ENCODE measurements at regions not wholly inside any gene's neighbourhood (a gene's known extent, or its start where the extent isn't known, plus 50 kb on each side); places are given as distances from the start of the nearest gene placed in this dataset.

DNA sequence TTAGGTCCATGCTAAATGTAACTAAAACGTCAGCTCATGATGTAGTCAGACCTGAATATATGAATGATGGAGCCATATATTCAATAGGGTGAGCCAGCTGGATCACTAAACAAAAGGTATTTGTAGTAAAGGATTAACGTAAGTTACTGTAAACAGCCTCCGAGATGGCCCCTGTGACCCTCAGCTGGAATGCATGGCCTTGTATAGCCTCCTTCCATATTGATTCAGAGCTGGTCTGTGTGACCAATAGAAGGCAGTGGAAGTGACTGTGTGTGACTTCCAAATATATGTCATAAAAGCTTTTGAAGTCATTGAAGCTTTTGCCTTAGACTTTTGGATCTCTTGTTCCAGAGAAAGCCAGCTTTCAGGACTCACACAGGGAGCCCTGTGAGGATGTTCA lies 154.4 kb upstream of the CHD1 start:
- H3K27ac ChIP-seq: no peak overlapping the region
- TF ChIP-seq, protein P1, sequence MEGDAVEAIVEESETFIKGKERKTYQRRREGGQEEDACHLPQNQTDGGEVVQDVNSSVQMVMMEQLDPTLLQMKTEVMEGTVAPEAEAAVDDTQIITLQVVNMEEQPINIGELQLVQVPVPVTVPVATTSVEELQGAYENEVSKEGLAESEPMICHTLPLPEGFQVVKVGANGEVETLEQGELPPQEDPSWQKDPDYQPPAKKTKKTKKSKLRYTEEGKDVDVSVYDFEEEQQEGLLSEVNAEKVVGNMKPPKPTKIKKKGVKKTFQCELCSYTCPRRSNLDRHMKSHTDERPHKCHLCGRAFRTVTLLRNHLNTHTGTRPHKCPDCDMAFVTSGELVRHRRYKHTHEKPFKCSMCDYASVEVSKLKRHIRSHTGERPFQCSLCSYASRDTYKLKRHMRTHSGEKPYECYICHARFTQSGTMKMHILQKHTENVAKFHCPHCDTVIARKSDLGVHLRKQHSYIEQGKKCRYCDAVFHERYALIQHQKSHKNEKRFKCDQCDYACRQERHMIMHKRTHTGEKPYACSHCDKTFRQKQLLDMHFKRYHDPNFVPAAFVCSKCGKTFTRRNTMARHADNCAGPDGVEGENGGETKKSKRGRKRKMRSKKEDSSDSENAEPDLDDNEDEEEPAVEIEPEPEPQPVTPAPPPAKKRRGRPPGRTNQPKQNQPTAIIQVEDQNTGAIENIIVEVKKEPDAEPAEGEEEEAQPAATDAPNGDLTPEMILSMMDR (conservative IDR thresholded peaks at IDR 0.05): no peak
- no peak for TF ChIP-seq ZFX (IDR thresholded peaks at IDR 0.05)

DNA sequence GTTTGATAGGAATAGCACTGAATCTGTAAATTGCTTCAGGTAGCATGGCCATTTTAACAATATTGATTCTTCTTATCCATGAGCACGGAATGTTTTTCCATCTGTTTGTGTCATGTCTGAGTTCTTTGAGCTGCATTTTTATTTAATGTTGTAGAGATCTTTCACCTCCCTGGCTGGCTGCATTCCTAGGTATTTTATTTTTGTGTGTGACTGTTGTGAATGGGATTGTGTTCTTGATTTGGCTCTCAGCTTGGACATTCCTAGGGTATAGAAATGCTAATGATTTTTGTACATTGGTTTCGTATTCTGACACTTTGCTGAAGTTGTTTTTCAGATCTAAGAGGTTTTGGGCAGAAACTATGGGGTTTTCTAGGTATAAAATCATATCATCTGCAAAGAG lies 152.9 kb upstream of the CHD1 start:
- TF ChIP-seq, protein P1 (conservative IDR thresholded peaks at IDR 0.05): no peak
- TF ChIP-seq ZFX (IDR thresholded peaks at IDR 0.05): no peak

DNA sequence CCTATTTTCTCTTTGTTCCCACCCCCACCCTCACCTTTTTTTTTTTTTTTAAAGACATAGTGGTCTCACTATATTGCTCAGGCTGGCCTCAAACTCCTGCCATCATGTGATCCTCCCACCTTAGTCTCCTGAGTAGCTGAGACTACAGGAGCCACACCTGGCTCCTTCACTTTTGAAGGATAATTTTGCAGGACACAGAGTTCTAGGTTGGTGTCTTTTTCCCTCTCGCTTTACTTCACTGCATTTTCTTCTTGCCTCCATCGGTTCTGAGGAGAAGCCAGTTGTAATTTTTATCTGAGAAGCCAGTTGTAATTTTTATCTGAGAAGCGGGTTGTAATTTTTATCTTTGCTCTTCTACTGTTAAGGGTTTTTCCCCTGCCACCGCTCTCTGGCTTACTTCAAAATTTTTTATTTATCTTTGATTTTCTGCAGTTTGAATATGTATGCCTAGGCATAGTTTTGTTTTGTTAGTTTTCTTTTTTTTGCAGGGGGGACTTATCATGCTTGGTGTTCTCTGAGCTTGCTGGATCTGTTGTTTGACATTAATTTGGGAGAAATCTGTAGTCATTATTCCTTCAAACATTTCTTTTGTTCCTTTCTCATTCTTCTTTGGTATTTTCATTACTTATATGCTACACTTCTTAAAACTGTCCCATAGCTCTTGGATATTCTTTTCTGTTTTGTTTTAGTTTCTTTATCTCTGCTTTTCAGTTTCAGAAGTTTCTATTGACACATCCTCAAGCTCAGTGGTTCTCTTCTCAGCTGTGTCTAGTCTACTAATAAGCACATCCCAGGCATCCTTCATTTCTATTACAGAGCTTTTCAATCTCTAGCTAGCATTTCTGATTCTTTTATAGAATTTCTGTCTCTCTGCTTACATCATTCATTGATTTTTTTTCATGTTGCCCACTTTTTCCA lies 148.2 kb upstream of the CHD1 start:
- TF ChIP-seq, protein P1 (conservative IDR thresholded peaks at IDR 0.05): no peak
- no peak for TF ChIP-seq ZFX (IDR thresholded peaks at IDR 0.05)
- no peak overlapping the region for H3K27ac ChIP-seq

More for the DNA sequence above, 152.9 kb upstream of the CHD1 start:
- no peak overlapping the region for H3K27ac ChIP-seq

DNA sequence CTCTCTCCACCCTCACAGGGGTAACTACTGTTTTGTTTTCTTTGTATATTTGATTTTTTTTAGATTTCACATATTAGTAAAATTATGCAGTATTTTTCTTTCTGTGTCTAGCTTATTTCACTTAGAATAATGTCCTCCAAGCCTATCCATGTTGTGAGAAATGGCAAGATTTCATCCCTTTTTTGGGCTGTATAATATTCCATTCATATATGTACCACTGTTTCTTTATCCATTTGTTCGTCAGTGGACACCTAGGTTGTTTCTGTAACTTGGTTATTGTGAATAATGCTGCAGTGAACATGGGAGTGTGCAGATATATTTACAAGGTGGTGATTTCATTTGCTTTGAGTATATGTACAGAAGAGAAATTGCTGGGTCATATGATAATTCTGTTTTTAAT lies 144.0 kb upstream of the CHD1 start:
- H3K27ac ChIP-seq: no peak overlapping the region
- TF ChIP-seq, protein P1 (conservative IDR thresholded peaks at IDR 0.05): no peak
- no peak for TF ChIP-seq ZFX (IDR thresholded peaks at IDR 0.05)

DNA sequence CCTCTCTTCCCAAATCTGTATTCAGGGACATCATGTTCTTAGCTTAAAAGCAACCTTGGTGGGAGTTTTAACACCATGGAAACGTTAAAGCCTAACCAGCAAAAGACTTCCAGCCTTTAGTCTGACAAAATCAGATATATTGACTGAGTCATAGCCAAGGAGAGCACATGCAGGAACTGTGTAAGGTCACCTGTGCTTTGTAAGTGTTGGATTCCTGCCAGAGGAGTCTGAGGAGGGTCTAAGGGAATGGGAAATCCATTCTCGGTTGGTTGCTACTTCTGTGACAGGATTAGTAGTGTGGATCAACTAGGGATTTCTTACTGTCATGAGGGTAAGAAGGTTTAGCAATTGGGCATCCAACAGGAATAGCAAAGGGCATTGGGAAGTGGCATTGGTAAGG lies 142.0 kb upstream of the CHD1 start:
- H3K27ac ChIP-seq: no peak overlapping the region
- TF ChIP-seq, protein P1 (conservative IDR thresholded peaks at IDR 0.05): no peak
- no peak for TF ChIP-seq ZFX (IDR thresholded peaks at IDR 0.05)

DNA sequence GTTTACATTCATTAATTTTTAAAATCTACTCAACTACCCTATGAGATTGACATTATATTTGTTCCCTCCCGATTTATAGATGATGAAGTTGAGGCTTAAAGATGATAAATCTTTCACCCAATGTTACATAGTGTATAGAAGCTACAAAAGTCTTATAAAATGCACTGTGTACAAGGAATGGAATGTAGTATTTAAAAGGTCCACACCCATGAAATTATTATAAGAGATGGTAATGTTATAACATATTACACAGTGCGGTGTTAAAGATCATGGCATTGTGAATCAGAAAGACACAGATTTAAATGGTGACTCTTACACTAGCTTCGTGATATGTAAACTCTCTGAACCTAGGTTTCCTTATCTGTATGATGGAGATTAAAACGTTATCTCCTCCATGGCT lies 141.6 kb upstream of the CHD1 start:
- TF ChIP-seq ZFX (IDR thresholded peaks at IDR 0.05): no peak
- TF ChIP-seq, protein P1 (conservative IDR thresholded peaks at IDR 0.05): no peak

DNA sequence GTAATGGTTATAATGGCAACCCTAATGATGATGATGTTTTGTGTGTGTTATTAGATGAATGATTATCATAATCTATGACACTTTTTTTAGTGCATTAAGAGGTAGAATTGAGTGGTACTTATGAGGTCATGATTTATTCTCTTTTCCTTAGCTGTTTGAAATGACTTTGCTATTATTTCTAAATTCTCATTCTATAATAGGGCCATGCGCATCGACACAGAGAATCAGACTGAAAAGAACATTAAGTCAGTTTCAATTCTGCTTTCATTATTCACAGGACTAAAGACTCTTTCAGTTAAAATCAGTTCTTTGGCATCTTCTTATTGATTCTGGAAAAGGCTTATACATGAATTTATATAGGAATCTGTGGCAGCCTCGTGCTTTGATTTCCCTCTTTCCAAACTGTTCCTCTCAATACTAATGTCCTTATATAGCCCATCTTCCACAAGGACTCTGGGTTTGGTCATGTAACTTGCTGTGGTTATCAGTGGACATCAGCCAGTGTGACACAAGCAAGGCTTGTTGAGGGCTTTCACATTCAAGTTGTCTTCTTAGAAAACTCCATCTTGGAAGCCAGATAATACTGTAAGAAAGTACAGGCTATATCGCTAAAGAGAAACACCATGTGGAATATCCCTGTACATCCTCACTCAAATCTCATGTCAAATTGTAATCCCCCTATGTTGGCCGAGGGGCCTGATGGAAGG lies 140.3 kb upstream of the CHD1 start:
- TF ChIP-seq, protein P1 (conservative IDR thresholded peaks at IDR 0.05): no peak
- TF ChIP-seq ZFX (IDR thresholded peaks at IDR 0.05): no peak
- no peak overlapping the region for H3K27ac ChIP-seq

More for the DNA sequence above, 141.6 kb upstream of the CHD1 start:
- no peak overlapping the region for H3K27ac ChIP-seq

Measured in C4-2B (cell line).